ENCODE measurements at regions not wholly inside any gene's neighbourhood (a gene's known extent, or its start where the extent isn't known, plus 50 kb on each side); places are given as distances from the start of the nearest gene placed in this dataset.

- H3K4me3 ChIP-seq (ENCODE audit: extremely low read depth, insufficient read depth, low read length, poor library complexity, severe bottlenecking) = no peak overlapping the region
- peaks cover 15% of the 10 kb centered on the region for H3K4me1 ChIP-seq (ENCODE audit: control insufficient read depth, insufficient read depth, low read length, poor library complexity, severe bottlenecking)
- WGBS, 2 experiments (ENCODE audit: insufficient coverage in 2 of 2) = 90 to 95% methylated on average over 2 to 3 of the region's 3 CpGs
- H3K36me3 ChIP-seq (ENCODE audit: control insufficient read depth, insufficient read depth, low read length) = no peaks in the 10 kb centered on the region
- H3K27ac ChIP-seq (ENCODE audit: low read depth, low read length, severe bottlenecking) = no peak overlapping the region
- no peaks in the 10 kb centered on the region for H3K9me3 ChIP-seq (ENCODE audit: control insufficient read depth, low read length)
Measured at GRCh38 chr10:118839348-118839747, 84.6 kb upstream of the CACUL1 start.

DNA sequence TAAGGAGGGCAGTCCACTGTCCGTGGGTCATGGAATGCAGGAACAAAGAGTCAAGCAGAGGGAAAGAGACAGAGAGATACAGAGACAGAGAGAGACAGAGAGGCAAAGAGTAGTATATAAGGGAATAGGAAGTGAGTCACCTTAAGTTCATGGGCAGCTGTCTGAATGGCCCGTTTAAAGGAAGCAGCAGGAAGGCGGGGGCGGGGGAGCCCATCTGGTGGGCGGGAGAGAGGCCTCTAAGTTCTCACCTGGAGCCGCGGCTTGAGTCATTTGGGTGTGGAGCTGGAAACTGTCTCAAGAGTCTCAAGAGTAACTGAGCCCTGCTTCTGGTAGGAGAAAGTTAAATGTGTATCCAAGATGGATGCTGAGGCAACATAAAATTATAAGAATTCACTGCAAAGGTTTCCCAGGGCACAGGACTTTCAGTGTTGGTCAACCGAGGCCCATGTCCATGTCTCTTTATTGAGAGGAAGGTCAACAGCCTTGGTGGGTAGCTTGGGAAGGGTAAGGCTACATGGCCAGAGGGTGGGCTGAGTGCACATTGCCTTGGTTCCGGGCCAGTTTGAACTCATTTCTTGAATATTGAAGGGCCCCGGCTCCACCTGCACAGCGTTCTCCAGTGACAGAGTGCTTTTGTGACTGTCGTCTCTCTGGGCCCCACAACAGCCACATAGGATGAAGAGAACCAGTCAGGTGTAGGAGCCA, 85.5 kb upstream of the CACUL1 start:
- Histone ChIP-seq H3K4me1 (ENCODE audit: control insufficient read depth, insufficient read depth, low read length, poor library complexity, severe bottlenecking) (peaks cover 17% of the 10 kb centered on the region), H3K4me3 (ENCODE audit: extremely low read depth, insufficient read depth, low read length, poor library complexity, severe bottlenecking) (no peak overlapping the region), H3K36me3 (ENCODE audit: control insufficient read depth, insufficient read depth, low read length) (no peaks in the 10 kb centered on the region), H3K9me3 (ENCODE audit: control insufficient read depth, low read length) (no peaks in the 10 kb centered on the region), H3K27ac (ENCODE audit: low read depth, low read length, severe bottlenecking) (no peak overlapping the region)
- 86 to 91% methylated on average over 10 to 12 of the region's 12 CpGs for WGBS, 2 experiments (ENCODE audit: insufficient coverage in 2 of 2)

GRCh38 chr10:118840776-118841468, 86.2 kb upstream of the CACUL1 start:
- H3K9me3 ChIP-seq (ENCODE audit: control insufficient read depth, low read length) = no peaks in the 10 kb centered on the region
- peaks cover 16% of the 10 kb centered on the region for H3K4me1 ChIP-seq (ENCODE audit: control insufficient read depth, insufficient read depth, low read length, poor library complexity, severe bottlenecking)
- H3K36me3 ChIP-seq (ENCODE audit: control insufficient read depth, insufficient read depth, low read length) = no peaks in the 10 kb centered on the region
- no peak overlapping the region for H3K27ac ChIP-seq (ENCODE audit: low read depth, low read length, severe bottlenecking)
- no peak overlapping the region for H3K4me3 ChIP-seq (ENCODE audit: extremely low read depth, insufficient read depth, low read length, poor library complexity, severe bottlenecking)
- 90 to 94% methylated on average over 9 to 11 of the region's 11 CpGs for WGBS, 2 experiments (ENCODE audit: insufficient coverage in 2 of 2)

DNA sequence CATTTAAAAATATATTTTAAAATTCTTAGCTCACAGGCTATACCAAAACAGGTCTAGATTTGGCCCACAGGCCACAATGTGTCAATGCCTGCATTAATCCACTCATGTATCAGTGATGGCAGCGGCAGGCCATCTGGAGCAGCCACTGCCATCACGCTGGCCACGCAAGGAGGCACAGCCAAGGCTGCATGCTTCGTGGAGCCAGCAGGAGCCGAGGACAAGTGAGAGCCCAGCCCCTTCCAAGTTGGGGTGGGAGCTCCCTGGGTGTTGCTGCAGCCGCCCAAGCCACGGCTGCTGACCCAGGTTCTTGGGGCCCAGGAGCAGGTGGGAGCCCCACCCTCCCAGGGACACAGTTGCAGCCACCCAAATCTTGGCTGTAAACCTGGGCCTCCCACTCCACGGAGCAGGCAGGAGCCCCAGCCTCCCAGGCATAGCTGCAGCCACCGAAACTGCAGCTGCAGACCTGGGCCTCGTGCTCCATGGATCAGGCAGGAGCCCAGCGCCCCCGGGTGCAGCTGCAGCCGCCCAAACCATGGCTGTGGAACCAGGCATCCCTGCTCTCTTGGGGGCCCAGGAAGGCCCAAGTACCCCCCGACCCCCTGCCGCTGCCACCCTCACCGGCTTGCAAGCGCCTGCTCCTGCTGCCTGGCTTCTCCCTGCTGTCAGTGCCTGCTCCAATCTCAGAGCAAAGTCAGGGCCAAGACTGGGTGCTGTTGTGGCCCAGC, 87.3 kb upstream of the CACUL1 start:
- WGBS, 2 experiments (ENCODE audit: insufficient coverage in 2 of 2) = 78 to 85% methylated on average over 15 to 17 of the region's 17 CpGs
- Histone ChIP-seq H3K4me1 (ENCODE audit: control insufficient read depth, insufficient read depth, low read length, poor library complexity, severe bottlenecking) (peaks cover 16% of the 10 kb centered on the region), H3K9me3 (ENCODE audit: control insufficient read depth, low read length) (no peaks in the 10 kb centered on the region), H3K27ac (ENCODE audit: low read depth, low read length, severe bottlenecking) (no peak overlapping the region), H3K36me3 (ENCODE audit: control insufficient read depth, insufficient read depth, low read length) (no peaks in the 10 kb centered on the region), H3K4me3 (ENCODE audit: extremely low read depth, insufficient read depth, low read length, poor library complexity, severe bottlenecking) (no peak overlapping the region)

- H3K4me1 ChIP-seq (ENCODE audit: control insufficient read depth, insufficient read depth, low read length, poor library complexity, severe bottlenecking) = peaks cover 16% of the 10 kb centered on the region
- WGBS, 2 experiments (ENCODE audit: insufficient coverage in 2 of 2) = 42 to 48% methylated on average over 2 to 3 of the region's 4 CpGs
- no peak overlapping the region for H3K4me3 ChIP-seq (ENCODE audit: extremely low read depth, insufficient read depth, low read length, poor library complexity, severe bottlenecking)
- no peak overlapping the region for H3K27ac ChIP-seq (ENCODE audit: low read depth, low read length, severe bottlenecking)
- H3K9me3 ChIP-seq (ENCODE audit: control insufficient read depth, low read length) = no peaks in the 10 kb centered on the region
- H3K36me3 ChIP-seq (ENCODE audit: control insufficient read depth, insufficient read depth, low read length) = no peaks in the 10 kb centered on the region
Measured at GRCh38 chr10:118842843-118843624, 88.3 kb upstream of the CACUL1 start.

DNA sequence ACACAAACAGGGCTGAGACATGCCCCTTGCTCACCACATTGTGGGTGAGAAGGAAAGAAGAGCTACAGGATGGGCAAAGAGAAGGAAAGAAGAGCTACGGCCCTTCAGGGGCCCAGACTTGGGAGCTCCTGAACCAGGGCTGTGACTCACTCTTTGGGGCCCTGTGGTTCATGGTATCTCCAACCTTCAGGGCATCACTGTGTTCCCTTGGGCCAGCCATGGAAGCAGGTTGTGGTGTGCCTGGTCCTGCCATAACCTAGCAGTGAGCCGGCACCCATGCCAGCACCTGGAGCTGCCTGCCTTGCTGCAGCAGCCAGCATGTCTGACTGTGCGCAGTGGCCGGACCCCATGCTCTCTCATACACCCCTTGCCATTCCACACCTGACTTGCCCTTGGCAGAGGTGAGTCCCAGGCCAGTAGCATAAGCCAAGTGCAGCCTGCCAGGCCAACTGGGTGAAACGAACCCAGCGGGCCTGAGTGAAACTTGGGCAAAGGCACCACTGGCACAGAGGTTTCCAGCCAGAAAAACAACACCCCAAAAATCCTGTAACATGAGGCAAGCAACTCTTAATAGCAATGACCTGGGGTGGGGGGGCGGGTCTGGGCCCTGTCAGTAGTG, 89.0 kb upstream of the CACUL1 start:
- 91 to 95% methylated on average over 3 to 6 of the region's 7 CpGs for WGBS, 2 experiments (ENCODE audit: insufficient coverage in 2 of 2)
- Histone ChIP-seq H3K36me3 (ENCODE audit: control insufficient read depth, insufficient read depth, low read length) (no peaks in the 10 kb centered on the region), H3K27ac (ENCODE audit: low read depth, low read length, severe bottlenecking) (no peak overlapping the region), H3K9me3 (ENCODE audit: control insufficient read depth, low read length) (no peaks in the 10 kb centered on the region), H3K4me1 (ENCODE audit: control insufficient read depth, insufficient read depth, low read length, poor library complexity, severe bottlenecking) (peaks cover 16% of the 10 kb centered on the region), H3K4me3 (ENCODE audit: extremely low read depth, insufficient read depth, low read length, poor library complexity, severe bottlenecking) (no peak overlapping the region)

DNA sequence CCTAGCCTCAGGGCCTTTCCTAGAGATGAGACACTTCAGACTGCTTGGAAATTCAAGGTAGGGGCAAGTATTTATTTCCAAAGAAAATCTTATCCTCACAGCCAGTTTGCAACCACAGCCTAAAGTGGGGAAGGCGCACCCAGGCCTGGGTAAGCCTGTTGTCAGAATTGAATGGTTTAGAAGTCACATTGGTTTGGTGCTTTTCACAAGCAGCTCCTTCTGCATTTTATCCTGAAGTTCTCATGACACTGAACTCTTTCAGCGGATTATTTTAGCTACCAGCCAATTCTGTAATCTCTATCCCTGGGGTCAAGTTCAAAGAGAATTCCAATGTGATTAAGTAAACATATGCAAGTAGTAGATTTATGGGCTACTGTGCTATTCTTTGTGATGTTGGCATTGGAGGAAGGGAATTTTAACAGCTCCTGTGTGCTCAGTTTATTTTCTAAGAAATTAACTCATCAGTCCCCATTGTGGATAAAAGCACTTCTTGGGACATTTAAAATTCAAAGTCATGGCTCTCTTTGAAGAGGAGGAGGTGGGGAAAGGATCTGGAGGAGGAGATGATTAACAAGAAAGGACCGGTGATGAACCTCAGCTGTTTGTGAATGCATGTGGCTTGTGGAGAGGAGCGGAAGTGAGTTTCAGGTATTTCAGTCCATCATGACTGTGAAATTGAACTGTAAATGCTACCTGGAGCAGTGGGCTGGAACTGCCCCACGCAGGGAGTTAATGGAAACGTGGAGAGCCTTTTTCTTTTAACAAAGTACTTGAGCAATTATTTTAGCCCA, 90.2 kb upstream of the CACUL1 start:
- H3K4me1 ChIP-seq (ENCODE audit: control insufficient read depth, insufficient read depth, low read length, poor library complexity, severe bottlenecking) = peaks cover 13% of the 10 kb centered on the region
- no peaks in the 10 kb centered on the region for H3K36me3 ChIP-seq (ENCODE audit: control insufficient read depth, insufficient read depth, low read length)
- H3K27ac ChIP-seq (ENCODE audit: low read depth, low read length, severe bottlenecking) = no peak overlapping the region
- 61 to 92% methylated on average over 3 of the region's 6 CpGs for WGBS, 2 experiments (ENCODE audit: insufficient coverage in 2 of 2)
- H3K9me3 ChIP-seq (ENCODE audit: control insufficient read depth, low read length) = no peaks in the 10 kb centered on the region
- no peak overlapping the region for H3K4me3 ChIP-seq (ENCODE audit: extremely low read depth, insufficient read depth, low read length, poor library complexity, severe bottlenecking)

- no peak overlapping the region for H3K27ac ChIP-seq (ENCODE audit: low read depth, low read length, severe bottlenecking)
- no peak overlapping the region for H3K4me3 ChIP-seq (ENCODE audit: extremely low read depth, insufficient read depth, low read length, poor library complexity, severe bottlenecking)
Measured at GRCh38 chr10:118845776-118846175, 91.0 kb upstream of the CACUL1 start.

DNA sequence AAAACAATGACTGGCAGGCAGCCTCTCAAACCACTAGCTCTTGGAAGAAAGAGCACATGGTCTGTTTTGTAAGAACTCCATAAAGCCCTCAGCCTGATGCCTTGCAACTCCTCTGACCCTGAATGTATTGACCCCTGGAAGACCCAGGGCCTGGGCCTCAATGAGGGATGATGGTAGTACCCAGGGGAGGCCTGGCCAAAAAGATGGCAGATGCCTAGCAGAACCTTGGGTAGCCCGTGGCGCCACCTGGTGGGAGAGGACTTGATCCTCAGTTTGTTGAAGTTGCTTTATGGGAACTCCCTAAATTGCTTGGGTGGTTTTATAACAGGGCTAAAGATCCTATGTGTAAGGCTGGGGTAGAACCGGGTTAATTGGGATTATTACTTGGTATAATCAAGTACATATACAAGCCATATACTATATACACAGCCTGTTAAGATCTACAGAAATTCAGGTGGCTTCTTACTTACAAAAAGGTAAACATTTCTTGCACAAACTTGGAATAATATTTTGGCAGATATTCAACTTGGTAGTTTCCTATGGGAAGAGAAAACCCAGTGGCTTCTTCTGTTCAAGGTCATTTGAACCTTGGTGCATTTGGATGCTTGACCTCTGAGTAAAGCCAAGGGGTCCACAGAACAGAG, 95.8 kb upstream of the CACUL1 start:
- H3K4me3 ChIP-seq (ENCODE audit: extremely low read depth, insufficient read depth, low read length, poor library complexity, severe bottlenecking) = no peak overlapping the region
- peaks cover 2% of the 10 kb centered on the region for H3K4me1 ChIP-seq (ENCODE audit: control insufficient read depth, insufficient read depth, low read length, poor library complexity, severe bottlenecking)
- no peak overlapping the region for H3K27ac ChIP-seq (ENCODE audit: low read depth, low read length, severe bottlenecking)
- no peaks in the 10 kb centered on the region for H3K36me3 ChIP-seq (ENCODE audit: control insufficient read depth, insufficient read depth, low read length)
- no peaks in the 10 kb centered on the region for H3K9me3 ChIP-seq (ENCODE audit: control insufficient read depth, low read length)
- 15 to 23% methylated on average over 2 of the region's 3 CpGs for WGBS, 2 experiments (ENCODE audit: insufficient coverage in 2 of 2)

More at GRCh38 chr10:118845776-118846175, 91.0 kb upstream of the CACUL1 start:
- WGBS, 2 experiments (ENCODE audit: insufficient coverage in 2 of 2) = 92 to 93% methylated on average over 2 of the region's 2 CpGs
- Histone ChIP-seq H3K4me1 (ENCODE audit: control insufficient read depth, insufficient read depth, low read length, poor library complexity, severe bottlenecking) (peaks cover 8% of the 10 kb centered on the region), H3K9me3 (ENCODE audit: control insufficient read depth, low read length) (no peaks in the 10 kb centered on the region), H3K36me3 (ENCODE audit: control insufficient read depth, insufficient read depth, low read length) (no peaks in the 10 kb centered on the region)

Measured in mesodermal cell (in vitro differentiated cells).